Neural progenitor cell (in vitro differentiated cells): ENCODE measurements at regions not wholly inside any gene's neighbourhood (a gene's known extent, or its start where the extent isn't known, plus 50 kb on each side); places are given as distances from the start of the nearest gene placed in this dataset.

Experiments used
- DNase-seq: peaks from one replicate; pipeline ENCODE4 v3.0.0-alpha.2; 2016; ENCODE audit warnings: low spot score
- H2AFZ ChIP-seq: fragments of 200-600 bp; sonication (generic); replicated peaks from 2 replicates; pipeline ENCODE4 v1.6.1; 2016; ENCODE audit warnings: antibody characterized with exemption
- H3F3A ChIP-seq: fragments of 200-600 bp; sonication (generic); 2 replicates; pipeline ENCODE4 v1.6.1; 2016; ENCODE audit warnings: antibody characterized with exemption, low read depth
- H3K27ac ChIP-seq: fragments of 200-600 bp; sonication (generic); 2 replicates; pipeline ENCODE4 v1.5.1; 2016; ENCODE audit warnings: mild to moderate bottlenecking
- H3K27me3 ChIP-seq: fragments of 200-600 bp; sonication (generic); 2 replicates; pipeline ENCODE4 v1.6.1; 2016; ENCODE audit warnings: mild to moderate bottlenecking, moderate library complexity
- H3K36me3 ChIP-seq: fragments of 200-600 bp; sonication (generic); 2 replicates; pipeline ENCODE4 v1.5.1; 2016
- H3K4me1 ChIP-seq: fragments of 200-600 bp; sonication (generic); 2 replicates; pipeline ENCODE4 v1.6.1; 2016; ENCODE audit warnings: mixed run types
- H3K4me2 ChIP-seq: fragments of 200-600 bp; sonication (generic); 2 replicates; pipeline ENCODE4 v1.6.1; 2016
- H3K4me3 ChIP-seq: fragments of 200-600 bp; sonication (generic); 2 replicates; pipeline ENCODE4 v1.5.1; 2016
- H3K79me2 ChIP-seq: fragments of 200-600 bp; sonication (generic); 2 replicates; pipeline ENCODE4 v1.6.1; 2016; ENCODE audit warnings: low read depth
- H3K9ac ChIP-seq: fragments of 200-600 bp; sonication (generic); 2 replicates; pipeline ENCODE4 v1.6.1; 2016
- H3K9me3 ChIP-seq: fragments of 200-600 bp; sonication (generic); 2 replicates; pipeline ENCODE4 v1.5.1; 2016; ENCODE audit warnings: low read depth
- H4K20me1 ChIP-seq: fragments of 200-600 bp; sonication (generic); 2 replicates; pipeline ENCODE4 v1.6.1; 2016; ENCODE audit warnings: low read depth
- H3K27ac Mint-ChIP-seq: 3 replicates; pipeline ENCODE4 v1.8.0; 2021; ENCODE audit warnings: mixed read lengths
- H3K27me3 Mint-ChIP-seq: 2 replicates; pipeline ENCODE4 v1.8.0; 2022; ENCODE audit warnings: low read depth, mild to moderate bottlenecking, inconsistent platforms, moderate library complexity, mixed read lengths; ENCODE audit not compliant: insufficient read depth
- H3K36me3 Mint-ChIP-seq: 3 replicates; pipeline ENCODE4 v1.8.0; 2021; ENCODE audit warnings: mixed read lengths
- H3K4me1 Mint-ChIP-seq: 3 replicates; pipeline ENCODE4 v1.8.0; 2021; ENCODE audit warnings: mixed read lengths
- H3K4me3 Mint-ChIP-seq: 3 replicates; pipeline ENCODE4 v1.8.0; 2021; ENCODE audit warnings: mild to moderate bottlenecking, moderate library complexity, mixed read lengths
- H3K9me3 Mint-ChIP-seq: 3 replicates; pipeline ENCODE4 v1.8.0; 2020; ENCODE audit warnings: mixed read lengths
- CTCF ChIP-seq: fragments of 200-600 bp; sonication (generic); IDR thresholded peaks from 2 replicates; pipeline ENCODE4 v1.5.1; 2017; ENCODE audit warnings: antibody characterized with exemption, mild to moderate bottlenecking
- EZH2 ChIP-seq: fragments of 200-600 bp; sonication (generic); IDR thresholded peaks from 2 replicates; pipeline ENCODE4 v1.6.1; 2017; ENCODE audit warnings: antibody characterized with exemption, mild to moderate bottlenecking, moderate library complexity
- EZH2phosphoT487 ChIP-seq: fragments of 200-600 bp; sonication (generic); IDR thresholded peaks from 2 replicates; pipeline ENCODE4 v1.6.1; 2017; ENCODE audit warnings: antibody characterized with exemption

GRCh38 chr5:97449172-97449571 lies 266.1 kb upstream of the RIOK2 start:
- no peaks in the 10 kb centered on the region for H3K36me3 ChIP-seq
- peaks cover 4% of the 10 kb centered on the region for H3K9me3 Mint-ChIP-seq
- no peaks in the 10 kb centered on the region for H3K79me2 ChIP-seq
- H3K36me3 Mint-ChIP-seq: no peaks in the 10 kb centered on the region
- no peaks in the 10 kb centered on the region for H3K4me1 ChIP-seq
- no peak for DNase-seq
- no peaks in the 10 kb centered on the region for H4K20me1 ChIP-seq
- H3K4me2 ChIP-seq: no peak overlapping the region
- no peak overlapping the region for H3K4me3 ChIP-seq
- no peak overlapping the region for H3K4me3 Mint-ChIP-seq
- H3K9me3 ChIP-seq: no peaks in the 10 kb centered on the region
- no peak overlapping the region for H3K27ac Mint-ChIP-seq
- peaks cover 2% of the 10 kb centered on the region for H3K27me3 Mint-ChIP-seq
- no peaks in the 10 kb centered on the region for H3K27me3 ChIP-seq
- no peak for TF ChIP-seq CTCF
- peaks cover 14% of the 10 kb centered on the region for H3K4me1 Mint-ChIP-seq
- no peaks in the 10 kb centered on the region for H3F3A ChIP-seq
- H2AFZ ChIP-seq: no peak overlapping the region
- H3K9ac ChIP-seq: no peak overlapping the region
- H3K27ac ChIP-seq: no peak overlapping the region

GRCh38 chr5:97452646-97453045 lies 269.6 kb upstream of the RIOK2 start:
- Mint-ChIP-seq H3K4me1 (peaks cover 14% of the 10 kb centered on the region), H3K4me3 (no peak overlapping the region), H3K27ac (peak overlapping the region; percentile 55), H3K27me3 (peaks cover 2% of the 10 kb centered on the region), H3K36me3 (no peaks in the 10 kb centered on the region), H3K9me3 (no peaks in the 10 kb centered on the region)
- H3K4me1 ChIP-seq: no peaks in the 10 kb centered on the region
- no peaks in the 10 kb centered on the region for H3F3A ChIP-seq
- H3K9me3 ChIP-seq: no peaks in the 10 kb centered on the region
- no peak for TF ChIP-seq CTCF
- no peak for TF ChIP-seq EZH2phosphoT487
- TF ChIP-seq EZH2: no peak
- H3K27ac ChIP-seq: no peak overlapping the region
- no peaks in the 10 kb centered on the region for H3K79me2 ChIP-seq
- H3K36me3 ChIP-seq: no peaks in the 10 kb centered on the region
- no peak overlapping the region for H3K4me3 ChIP-seq
- H4K20me1 ChIP-seq: no peaks in the 10 kb centered on the region
- H3K9ac ChIP-seq: no peak overlapping the region
- no peak for DNase-seq
- peak overlapping the region; percentile 26 for H2AFZ ChIP-seq
- no peak overlapping the region for H3K4me2 ChIP-seq
- H3K27me3 ChIP-seq: no peaks in the 10 kb centered on the region

- Histone ChIP-seq H3K9me3 (no peaks in the 10 kb centered on the region), H3K27me3 (no peaks in the 10 kb centered on the region), H3K4me3 (no peak overlapping the region), H3F3A (no peaks in the 10 kb centered on the region), H4K20me1 (no peaks in the 10 kb centered on the region), H2AFZ (no peak overlapping the region), H3K79me2 (no peaks in the 10 kb centered on the region), H3K4me1 (no peaks in the 10 kb centered on the region), H3K36me3 (no peaks in the 10 kb centered on the region), H3K9ac (no peak overlapping the region), H3K27ac (no peak overlapping the region), H3K4me2 (no peak overlapping the region)
- H3K9me3 Mint-ChIP-seq: no peaks in the 10 kb centered on the region
- peaks cover 14% of the 10 kb centered on the region for H3K4me1 Mint-ChIP-seq
- no peak for DNase-seq
- TF ChIP-seq CTCF (no peak), EZH2 (no peak), EZH2phosphoT487 (no peak)
- peaks cover 2% of the 10 kb centered on the region for H3K27me3 Mint-ChIP-seq
- no peaks in the 10 kb centered on the region for H3K36me3 Mint-ChIP-seq
- no peak overlapping the region for H3K4me3 Mint-ChIP-seq
- peak overlapping the region; percentile 96 for H3K27ac Mint-ChIP-seq
Observed at GRCh38 chr5:97453263-97453662, 270.2 kb upstream of the RIOK2 start.

- no peak overlapping the region for H2AFZ ChIP-seq
- no peak for DNase-seq
- Mint-ChIP-seq H3K36me3 (no peaks in the 10 kb centered on the region), H3K27me3 (peaks cover 2% of the 10 kb centered on the region), H3K27ac (no peak overlapping the region), H3K4me3 (no peak overlapping the region), H3K4me1 (peaks cover 14% of the 10 kb centered on the region), H3K9me3 (no peaks in the 10 kb centered on the region)
- no peaks in the 10 kb centered on the region for H4K20me1 ChIP-seq
- no peaks in the 10 kb centered on the region for H3K27me3 ChIP-seq
- H3K4me3 ChIP-seq: no peak overlapping the region
- no peaks in the 10 kb centered on the region for H3K36me3 ChIP-seq
- H3K79me2 ChIP-seq: no peaks in the 10 kb centered on the region
- H3F3A ChIP-seq: no peaks in the 10 kb centered on the region
- no peak for TF ChIP-seq EZH2phosphoT487
- no peak overlapping the region for H3K9ac ChIP-seq
- H3K9me3 ChIP-seq: no peaks in the 10 kb centered on the region
- no peaks in the 10 kb centered on the region for H3K4me1 ChIP-seq
- no peak overlapping the region for H3K27ac ChIP-seq
- H3K4me2 ChIP-seq: no peak overlapping the region
Observed at GRCh38 chr5:97454015-97454414, 271.0 kb upstream of the RIOK2 start.
